Cardiac muscle cell (in vitro differentiated cells and primary cell): ENCODE measurements at regions not wholly inside any gene's neighbourhood (a gene's known extent, or its start where the extent isn't known, plus 50 kb on each side); places are given as distances from the start of the nearest gene placed in this dataset.
"Not testable (repeated sequence)": the region's sequence is repeated elsewhere in the genome, so short reads cannot be mapped to it uniquely, and the experiment has no call there.

Experiments used
- DNase-seq, 2 donors: peaks; one replicate each; pipeline versions ENCODE4 v3.0.0 to v3.0.0-alpha.2; 2010 to 2017; ENCODE audit warnings: low read depth in 1 of 2, low spot score in 1 of 2
- H3K27ac ChIP-seq: fragments of 200-600 bp; sonication (generic); 2 replicates; pipeline ENCODE4 v1.5.1; 2016
- H3K27me3 ChIP-seq: fragments of 200-600 bp; sonication (generic); 2 replicates; pipeline ENCODE4 v1.6.0; 2016; ENCODE audit warnings: control low read depth
- H3K36me3 ChIP-seq: fragments of 200-600 bp; sonication (generic); 2 replicates; pipeline ENCODE4 v1.5.1; 2016; ENCODE audit warnings: control low read depth
- H3K4me1 ChIP-seq: fragments of 200-600 bp; sonication (generic); 2 replicates; pipeline ENCODE4 v1.8.1; 2017; ENCODE audit warnings: low read depth, mild to moderate bottlenecking, mixed run types
- H3K4me3 ChIP-seq: fragments of 200-600 bp; sonication (generic); 2 replicates; pipeline ENCODE4 v1.5.1; 2016; ENCODE audit warnings: mild to moderate bottlenecking
- H3K9me3 ChIP-seq: fragments of 200-600 bp; sonication (generic); 2 replicates; pipeline ENCODE4 v1.5.1; 2017; ENCODE audit warnings: low read depth, mild to moderate bottlenecking, control low read depth
- CTCF ChIP-seq: IDR thresholded peaks from 2 replicates; pipeline ENCODE4 v1.5.1; 2012; ENCODE audit warnings: low read depth, mild to moderate bottlenecking, low read length

- Histone ChIP-seq H3K27me3 (no peaks in the 10 kb centered on the region), H3K9me3 (no peaks in the 10 kb centered on the region)
Observed at GRCh38 chr15:75109736-75110130, 86.3 kb downstream of the PPCDC start.

GRCh38 chr15:75112278-75112847 lies 89.0 kb downstream of the PPCDC start:
- no peaks in the 10 kb centered on the region for H3K36me3 ChIP-seq
- no peak for TF ChIP-seq CTCF
- no peaks in the 10 kb centered on the region for H3K4me1 ChIP-seq
- peak in 1 of 2 donors; percentile 52 for DNase-seq
- no peak overlapping the region for H3K27ac ChIP-seq
- H3K27me3 ChIP-seq = no peaks in the 10 kb centered on the region
- no peaks in the 10 kb centered on the region for H3K9me3 ChIP-seq
- H3K4me3 ChIP-seq = no peak overlapping the region

More at GRCh38 chr15:75109736-75110130, 86.3 kb downstream of the PPCDC start:
- no peak for TF ChIP-seq CTCF
- no peak for DNase-seq
- H3K4me3 ChIP-seq = no peak overlapping the region
- no peaks in the 10 kb centered on the region for H3K4me1 ChIP-seq
- H3K27ac ChIP-seq = no peak overlapping the region
- H3K36me3 ChIP-seq = no peaks in the 10 kb centered on the region

GRCh38 chr15:75112848-75113492 lies 88.7 kb upstream of the C15orf39 start:
- no peak overlapping the region for H3K27ac ChIP-seq
- no peaks in the 10 kb centered on the region for H3K36me3 ChIP-seq
- no peak for TF ChIP-seq CTCF
- H3K4me3 ChIP-seq = no peak overlapping the region
- H3K9me3 ChIP-seq = no peaks in the 10 kb centered on the region
- DNase-seq = no peak
- no peaks in the 10 kb centered on the region for H3K27me3 ChIP-seq
- no peaks in the 10 kb centered on the region for H3K4me1 ChIP-seq

GRCh38 chr15:75114327-75114726 lies 87.4 kb upstream of the C15orf39 start:
- no peak for DNase-seq
- no peaks in the 10 kb centered on the region for H3K27me3 ChIP-seq
- no peak for TF ChIP-seq CTCF

GRCh38 chr15:75114796-75115195 lies 86.9 kb upstream of the C15orf39 start:
- no peaks in the 10 kb centered on the region for H3K27me3 ChIP-seq

More at GRCh38 chr15:75114327-75114726, 87.4 kb upstream of the C15orf39 start:
- H3K4me3 ChIP-seq = no peak overlapping the region
- no peaks in the 10 kb centered on the region for H3K36me3 ChIP-seq
- H3K9me3 ChIP-seq = no peaks in the 10 kb centered on the region
- H3K27ac ChIP-seq = no peak overlapping the region
- no peaks in the 10 kb centered on the region for H3K4me1 ChIP-seq

GRCh38 chr15:75115411-75115913 lies 86.2 kb upstream of the C15orf39 start:
- not testable (repeated sequence) for H3K27me3 ChIP-seq, H3K4me3 ChIP-seq, H3K4me1 ChIP-seq, H3K36me3 ChIP-seq, DNase-seq, H3K27ac ChIP-seq, H3K9me3 ChIP-seq

More at GRCh38 chr15:75114796-75115195, 86.9 kb upstream of the C15orf39 start:
- H3K4me3 ChIP-seq = no peak overlapping the region
- no peaks in the 10 kb centered on the region for H3K36me3 ChIP-seq
- H3K4me1 ChIP-seq = no peaks in the 10 kb centered on the region
- TF ChIP-seq CTCF = no peak
- peak in 1 of 2 donors; percentile 21 for DNase-seq
- no peak overlapping the region for H3K27ac ChIP-seq
- no peaks in the 10 kb centered on the region for H3K9me3 ChIP-seq

GRCh38 chr15:75116143-75116542 lies 85.5 kb upstream of the C15orf39 start:
- H3K27ac ChIP-seq, H3K36me3 ChIP-seq, DNase-seq, H3K4me1 ChIP-seq, H3K9me3 ChIP-seq, H3K4me3 ChIP-seq, H3K27me3 ChIP-seq: not testable (repeated sequence)
